Right lobe of liver (tissue), 4 donors: ENCODE measurements at regions not wholly inside any gene's neighbourhood (a gene's known extent, or its start where the extent isn't known, plus 50 kb on each side); places are given as distances from the start of the nearest gene placed in this dataset.

ENCODE experiments used
- CTCF ChIP-seq, 4 donors: fragments of 200-600 bp in 3 of 4; fragments of 450-650 bp in 1 of 4; IDR thresholded peaks; one replicate each; pipeline versions ENCODE4 v1.5.1 to v1.8.0; 2016 to 2022; ENCODE audit warnings: antibody characterized with exemption in 4 of 4, mild to moderate bottlenecking in 2 of 4
- POLR2A ChIP-seq: fragments of 450-650 bp; IDR thresholded peaks from one replicate; pipeline ENCODE4 v1.6.1; 2017; ENCODE audit warnings: antibody characterized with exemption, mild to moderate bottlenecking
- donor health status: DM: no; HTN: no; CAD: no.
- donor health status: DM: no; HTN: no; CAD: no.
- donor health status: DM: no; HTN: yes; CAD: no.

GRCh38 chr7:33805630-33806233, 99.6 kb upstream of the BMPER start:
- TF ChIP-seq CTCF (IDR thresholded peaks at IDR 0.05) (no peak), POLR2A (no peak)
